Muscle of leg (tissue), 3 donors: ENCODE measurements at regions not wholly inside any gene's neighbourhood (a gene's known extent, or its start where the extent isn't known, plus 50 kb on each side); places are given as distances from the start of the nearest gene placed in this dataset.
A peak's percentile ranks its signal among the peaks of the same experiment; 100 is the strongest.
"Not testable (repeated sequence)": the region's sequence is repeated elsewhere in the genome, so short reads cannot be mapped to it uniquely, and the experiment has no call there.

ENCODE experiments used
- DNase-seq: peaks from one replicate; pipeline ENCODE4 v3.0.0; 2013
- H3K27ac ChIP-seq: one replicate; pipeline ENCODE4 v1.5.1; 2013; ENCODE audit warnings: mild to moderate bottlenecking, low read length, control low read depth
- H3K27me3 ChIP-seq: one replicate; pipeline ENCODE4 v1.6.1; 2013; ENCODE audit warnings: low read length; ENCODE audit not compliant: control insufficient read depth, insufficient read depth
- H3K36me3 ChIP-seq: one replicate; pipeline ENCODE4 v1.6.1; 2013; ENCODE audit warnings: low read length; ENCODE audit not compliant: control insufficient read depth, insufficient read depth
- H3K4me1 ChIP-seq: one replicate; pipeline ENCODE4 v1.6.1; 2013; ENCODE audit warnings: low read length; ENCODE audit not compliant: control insufficient read depth, insufficient read depth
- H3K4me3 ChIP-seq: one replicate; pipeline ENCODE4 v1.5.1; 2013; ENCODE audit warnings: low read length, control low read depth
- H3K9me3 ChIP-seq: replicated peaks from 2 replicates; pipeline ENCODE4 v1.6.1; 2013; ENCODE audit warnings: low read depth, low read length; ENCODE audit not compliant: control insufficient read depth
- WGBS: methylation state at CpG from one replicate; pipeline ENCODE4 v1.1.5; 2013; ENCODE audit warnings: missing lambda C conversion rate; ENCODE audit not compliant: insufficient coverage; 5-methylcytosine and 5-hydroxymethylcytosine counted together

- H3K36me3 ChIP-seq = no peaks in the 10 kb centered on the region
- no peak for DNase-seq
- H3K4me1 ChIP-seq = peaks cover 14% of the 10 kb centered on the region
- WGBS = 58% methylated on average over 8 of the region's 9 CpGs
- H3K27ac ChIP-seq = no peak overlapping the region
- H3K4me3 ChIP-seq = no peak overlapping the region
- H3K9me3 ChIP-seq = no peaks in the 10 kb centered on the region
- H3K27me3 ChIP-seq = peaks cover 4% of the 10 kb centered on the region
These were observed 57.6 kb upstream of the URI1 start for GRCh38 chr19:29884466-29884865.

- H3K9me3 ChIP-seq, DNase-seq, H3K4me3 ChIP-seq, H3K36me3 ChIP-seq, H3K27me3 ChIP-seq, H3K27ac ChIP-seq: not testable (repeated sequence)
- peaks cover 14% of the 10 kb centered on the region for H3K4me1 ChIP-seq
- 80% methylated on average over 1 of the region's 7 CpGs for WGBS
These were observed 55.9 kb upstream of the URI1 start for GRCh38 chr19:29886106-29886505.

GRCh38 chr19:29886586-29886985 lies 55.5 kb upstream of the URI1 start:
- H3K27me3 ChIP-seq = no peaks in the 10 kb centered on the region
- DNase-seq = no peak
- no peaks in the 10 kb centered on the region for H3K36me3 ChIP-seq
- no peak overlapping the region for H3K27ac ChIP-seq
- H3K9me3 ChIP-seq = no peaks in the 10 kb centered on the region
- no peak overlapping the region for H3K4me3 ChIP-seq
- WGBS = 71% methylated on average over 4 of the region's 6 CpGs
- peaks cover 14% of the 10 kb centered on the region for H3K4me1 ChIP-seq

- peak; percentile 77 for DNase-seq
- WGBS = 0% methylated on average over 1 of the region's 2 CpGs
- H3K27ac ChIP-seq = no peak overlapping the region
These were observed 54.6 kb upstream of the URI1 start for GRCh38 chr19:29887442-29887855.

GRCh38 chr19:29888047-29888446 lies 54.0 kb upstream of the URI1 start:
- not testable (repeated sequence) for H3K27ac ChIP-seq, H3K9me3 ChIP-seq, H3K4me3 ChIP-seq, H3K4me1 ChIP-seq, DNase-seq, H3K36me3 ChIP-seq, H3K27me3 ChIP-seq
- WGBS = no CpG with 5 or more reads among the region's 3 CpGs

More at GRCh38 chr19:29887442-29887855, 54.6 kb upstream of the URI1 start:
- no peaks in the 10 kb centered on the region for H3K36me3 ChIP-seq
- H3K4me1 ChIP-seq = peaks cover 8% of the 10 kb centered on the region
- no peaks in the 10 kb centered on the region for H3K27me3 ChIP-seq
- H3K9me3 ChIP-seq = no peaks in the 10 kb centered on the region
- no peak overlapping the region for H3K4me3 ChIP-seq

GRCh38 chr19:29889702-29890101 lies 52.3 kb upstream of the URI1 start:
- Histone ChIP-seq H3K4me1 (peaks cover 6% of the 10 kb centered on the region), H3K9me3 (no peaks in the 10 kb centered on the region), H3K27me3 (no peaks in the 10 kb centered on the region), H3K4me3 (no peak overlapping the region), H3K36me3 (no peaks in the 10 kb centered on the region), H3K27ac (no peak overlapping the region)
- DNase-seq = no peak

GRCh38 chr19:29890392-29890791 lies 51.6 kb upstream of the URI1 start:
- no peaks in the 10 kb centered on the region for H3K27me3 ChIP-seq
- H3K4me1 ChIP-seq = peaks cover 6% of the 10 kb centered on the region
- WGBS = 95% methylated on average over 1 of the region's 1 CpG
- no peaks in the 10 kb centered on the region for H3K36me3 ChIP-seq
- H3K27ac ChIP-seq = no peak overlapping the region
- H3K9me3 ChIP-seq = no peaks in the 10 kb centered on the region
- DNase-seq = no peak
- no peak overlapping the region for H3K4me3 ChIP-seq
